ENCODE measurements at regions not wholly inside any gene's neighbourhood (a gene's known extent, or its start where the extent isn't known, plus 50 kb on each side); places are given as distances from the start of the nearest gene placed in this dataset.

DNA sequence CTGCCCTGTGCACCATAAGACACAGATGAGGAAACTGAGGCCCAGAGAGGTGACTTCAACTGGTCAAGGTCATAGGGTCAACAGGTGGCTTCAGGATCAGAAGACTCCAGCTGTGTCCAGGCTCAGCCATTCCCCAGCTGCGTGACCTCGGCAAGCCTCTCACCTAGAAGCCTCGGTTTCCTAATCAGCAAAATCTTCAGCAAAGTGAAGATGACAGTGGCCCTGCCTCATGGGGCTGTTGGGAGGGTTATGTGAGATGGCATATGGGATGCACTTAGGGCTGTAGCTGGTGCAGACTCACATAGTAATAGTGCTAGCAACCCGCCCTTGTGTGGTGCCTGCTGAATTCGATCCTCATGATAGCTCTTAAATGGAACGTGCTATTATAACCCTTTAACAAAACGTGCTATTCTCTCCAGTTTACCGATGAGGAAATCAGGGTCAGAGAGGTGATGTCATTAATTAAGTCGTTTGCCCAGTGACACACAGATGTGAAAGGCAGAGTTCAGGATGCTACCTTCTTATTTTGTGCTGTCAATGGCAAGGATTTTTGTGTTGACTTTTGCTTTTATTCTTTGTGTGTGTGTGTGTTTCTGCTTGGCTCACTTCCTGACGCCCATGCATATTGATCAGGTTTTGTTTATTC lies 472.9 kb downstream of the MATN1 start:
- TF ChIP-seq ISL1 (CRISPR knock-in tag; IDR thresholded peaks at IDR 0.05) (no peak), ZC3H10 (CRISPR knock-in tag; IDR thresholded peaks at IDR 0.05) (no peak), OSR1 (CRISPR knock-in tag; IDR thresholded peaks at IDR 0.05) (no peak), SNAI2 (CRISPR knock-in tag; IDR thresholded peaks at IDR 0.05) (no peak), CSDC2 (CRISPR knock-in tag; IDR thresholded peaks at IDR 0.05) (no peak), BACH2 (CRISPR knock-in tag; IDR thresholded peaks at IDR 0.05; ENCODE audit: borderline replicate concordance) (no peak)
- TF ChIP-seq, protein P1, sequence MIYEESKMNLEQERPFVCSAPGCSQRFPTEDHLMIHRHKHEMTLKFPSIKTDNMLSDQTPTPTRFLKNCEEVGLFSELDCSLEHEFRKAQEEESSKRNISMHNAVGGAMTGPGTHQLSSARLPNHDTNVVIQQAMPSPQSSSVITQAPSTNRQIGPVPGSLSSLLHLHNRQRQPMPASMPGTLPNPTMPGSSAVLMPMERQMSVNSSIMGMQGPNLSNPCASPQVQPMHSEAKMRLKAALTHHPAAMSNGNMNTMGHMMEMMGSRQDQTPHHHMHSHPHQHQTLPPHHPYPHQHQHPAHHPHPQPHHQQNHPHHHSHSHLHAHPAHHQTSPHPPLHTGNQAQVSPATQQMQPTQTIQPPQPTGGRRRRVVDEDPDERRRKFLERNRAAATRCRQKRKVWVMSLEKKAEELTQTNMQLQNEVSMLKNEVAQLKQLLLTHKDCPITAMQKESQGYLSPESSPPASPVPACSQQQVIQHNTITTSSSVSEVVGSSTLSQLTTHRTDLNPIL (CRISPR knock-in tag; IDR thresholded peaks at IDR 0.05; ENCODE audit: low read depth) = no peak
- TF ChIP-seq, protein P2, sequence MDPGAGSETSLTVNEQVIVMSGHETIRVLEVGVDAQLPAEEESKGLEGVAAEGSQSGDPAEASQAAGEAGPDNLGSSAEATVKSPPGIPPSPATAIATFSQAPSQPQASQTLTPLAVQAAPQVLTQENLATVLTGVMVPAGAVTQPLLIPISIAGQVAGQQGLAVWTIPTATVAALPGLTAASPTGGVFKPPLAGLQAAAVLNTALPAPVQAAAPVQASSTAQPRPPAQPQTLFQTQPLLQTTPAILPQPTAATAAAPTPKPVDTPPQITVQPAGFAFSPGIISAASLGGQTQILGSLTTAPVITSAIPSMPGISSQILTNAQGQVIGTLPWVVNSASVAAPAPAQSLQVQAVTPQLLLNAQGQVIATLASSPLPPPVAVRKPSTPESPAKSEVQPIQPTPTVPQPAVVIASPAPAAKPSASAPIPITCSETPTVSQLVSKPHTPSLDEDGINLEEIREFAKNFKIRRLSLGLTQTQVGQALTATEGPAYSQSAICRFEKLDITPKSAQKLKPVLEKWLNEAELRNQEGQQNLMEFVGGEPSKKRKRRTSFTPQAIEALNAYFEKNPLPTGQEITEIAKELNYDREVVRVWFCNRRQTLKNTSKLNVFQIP (CRISPR knock-in tag; IDR thresholded peaks at IDR 0.05; ENCODE audit: borderline replicate concordance, low read depth) = no peak
- TF ChIP-seq, protein P3, sequence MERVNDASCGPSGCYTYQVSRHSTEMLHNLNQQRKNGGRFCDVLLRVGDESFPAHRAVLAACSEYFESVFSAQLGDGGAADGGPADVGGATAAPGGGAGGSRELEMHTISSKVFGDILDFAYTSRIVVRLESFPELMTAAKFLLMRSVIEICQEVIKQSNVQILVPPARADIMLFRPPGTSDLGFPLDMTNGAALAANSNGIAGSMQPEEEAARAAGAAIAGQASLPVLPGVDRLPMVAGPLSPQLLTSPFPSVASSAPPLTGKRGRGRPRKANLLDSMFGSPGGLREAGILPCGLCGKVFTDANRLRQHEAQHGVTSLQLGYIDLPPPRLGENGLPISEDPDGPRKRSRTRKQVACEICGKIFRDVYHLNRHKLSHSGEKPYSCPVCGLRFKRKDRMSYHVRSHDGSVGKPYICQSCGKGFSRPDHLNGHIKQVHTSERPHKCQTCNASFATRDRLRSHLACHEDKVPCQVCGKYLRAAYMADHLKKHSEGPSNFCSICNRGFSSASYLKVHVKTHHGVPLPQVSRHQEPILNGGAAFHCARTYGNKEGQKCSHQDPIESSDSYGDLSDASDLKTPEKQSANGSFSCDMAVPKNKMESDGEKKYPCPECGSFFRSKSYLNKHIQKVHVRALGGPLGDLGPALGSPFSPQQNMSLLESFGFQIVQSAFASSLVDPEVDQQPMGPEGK (CRISPR knock-in tag; IDR thresholded peaks at IDR 0.05; ENCODE audit: borderline replicate concordance) = no peak
